HFFc6 (cell line): ENCODE measurements at regions not wholly inside any gene's neighbourhood (a gene's known extent, or its start where the extent isn't known, plus 50 kb on each side); places are given as distances from the start of the nearest gene placed in this dataset.

Experiments
- DNase-seq: peaks from one replicate; pipeline ENCODE4 v3.0.0-alpha.2; 2018
- H3K27ac Mint-ChIP-seq: 2 replicates; pipeline ENCODE4 v1.8.0; 2020; ENCODE audit warnings: mild to moderate bottlenecking, mixed read lengths
- H3K27me3 Mint-ChIP-seq: 2 replicates; pipeline ENCODE4 v1.8.0; 2021; ENCODE audit warnings: mild to moderate bottlenecking, moderate library complexity, mixed read lengths; ENCODE audit not compliant: insufficient read depth
- H3K36me3 Mint-ChIP-seq: 2 replicates; pipeline ENCODE4 v1.8.0; 2021; ENCODE audit warnings: low read depth, mixed read lengths
- H3K4me1 Mint-ChIP-seq: 2 replicates; pipeline ENCODE4 v1.8.0; 2020; ENCODE audit warnings: low read depth, mixed read lengths
- H3K4me3 Mint-ChIP-seq: 2 replicates; pipeline ENCODE4 v1.8.0; 2020; ENCODE audit warnings: mild to moderate bottlenecking, moderate library complexity, mixed read lengths
- H3K9me3 Mint-ChIP-seq: 2 replicates; pipeline ENCODE4 v1.8.0; 2020; ENCODE audit warnings: mild to moderate bottlenecking, mixed read lengths
- CTCF ChIP-seq: fragments of 200-600 bp; sonication (generic); IDR thresholded peaks from 2 replicates; pipeline ENCODE4 v1.5.0; 2021; ENCODE audit warnings: antibody characterized with exemption, mild to moderate bottlenecking

- peaks cover 11% of the 10 kb centered on the region for H3K9me3 Mint-ChIP-seq
- no peak for DNase-seq
- H3K4me1 Mint-ChIP-seq: no peaks in the 10 kb centered on the region
- H3K27me3 Mint-ChIP-seq: no peaks in the 10 kb centered on the region
- no peak overlapping the region for H3K27ac Mint-ChIP-seq
- TF ChIP-seq CTCF: no peak
- H3K4me3 Mint-ChIP-seq: no peak overlapping the region
- H3K36me3 Mint-ChIP-seq: no peaks in the 10 kb centered on the region
Observed at GRCh38 chr5:85069659-85070640, 685.3 kb upstream of the EDIL3 start.

- H3K4me3 Mint-ChIP-seq: no peak overlapping the region
- H3K9me3 Mint-ChIP-seq: peaks cover 12% of the 10 kb centered on the region
- DNase-seq: no peak
- no peak for TF ChIP-seq CTCF
- no peaks in the 10 kb centered on the region; the same call in 1 of the 2 replicates for H3K27me3 Mint-ChIP-seq
- H3K27ac Mint-ChIP-seq: no peak overlapping the region
- no peaks in the 10 kb centered on the region for H3K4me1 Mint-ChIP-seq
- no peaks in the 10 kb centered on the region for H3K36me3 Mint-ChIP-seq
Observed at GRCh38 chr5:85077581-85077980, 692.9 kb upstream of the EDIL3 start.

- no peak overlapping the region for H3K4me3 Mint-ChIP-seq
- no peak overlapping the region for H3K27ac Mint-ChIP-seq
- no peak for TF ChIP-seq CTCF
- H3K9me3 Mint-ChIP-seq: peaks cover 56% of the 10 kb centered on the region
- H3K36me3 Mint-ChIP-seq: no peaks in the 10 kb centered on the region
- DNase-seq: no peak
- H3K27me3 Mint-ChIP-seq: no peaks in the 10 kb centered on the region
- no peaks in the 10 kb centered on the region for H3K4me1 Mint-ChIP-seq
Observed at GRCh38 chr5:85096421-85096820, 711.7 kb upstream of the EDIL3 start.

DNA sequence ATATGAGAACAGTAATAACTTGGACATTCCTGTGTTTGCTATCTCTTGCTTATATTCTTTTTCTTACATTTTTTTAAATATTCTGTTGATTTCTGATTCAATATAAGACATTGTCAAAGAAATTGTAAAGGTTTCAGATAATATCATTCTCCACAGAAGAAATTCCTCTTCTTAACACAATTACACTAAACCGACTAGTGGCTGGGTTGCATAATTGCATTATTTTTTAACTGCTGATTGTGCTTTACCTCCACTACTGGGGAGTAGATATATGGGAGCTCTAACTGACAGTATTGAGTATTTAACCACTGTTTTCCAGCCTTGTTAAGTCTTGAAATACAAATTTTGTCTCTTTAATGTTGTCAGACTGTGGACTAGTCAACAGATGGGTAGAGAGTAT is 723.8 kb upstream of the EDIL3 start:
- Mint-ChIP-seq H3K27ac (no peak overlapping the region), H3K4me3 (no peak overlapping the region), H3K27me3 (no peaks in the 10 kb centered on the region), H3K9me3 (peaks cover 20% of the 10 kb centered on the region), H3K4me1 (no peaks in the 10 kb centered on the region), H3K36me3 (no peaks in the 10 kb centered on the region)
- TF ChIP-seq CTCF: 0 out of 2 replicates have a peak, but pooled peaks have one; percentile 10
- no peak for DNase-seq

- Mint-ChIP-seq H3K27ac (no peak overlapping the region), H3K4me3 (no peak overlapping the region), H3K27me3 (peaks cover 1% of the 10 kb centered on the region; the same call in 1 of the 2 replicates), H3K36me3 (no peaks in the 10 kb centered on the region), H3K4me1 (no peaks in the 10 kb centered on the region), H3K9me3 (peaks cover 20% of the 10 kb centered on the region)
- DNase-seq: no peak
- TF ChIP-seq CTCF: no peak
Observed at GRCh38 chr5:85109616-85110015, 724.9 kb upstream of the EDIL3 start.
